ENCODE measurements at regions not wholly inside any gene's neighbourhood (a gene's known extent, or its start where the extent isn't known, plus 50 kb on each side); places are given as distances from the start of the nearest gene placed in this dataset.
"Not testable (repeated sequence)": the region's sequence is repeated elsewhere in the genome, so short reads cannot be mapped to it uniquely, and the experiment has no call there.

DNA sequence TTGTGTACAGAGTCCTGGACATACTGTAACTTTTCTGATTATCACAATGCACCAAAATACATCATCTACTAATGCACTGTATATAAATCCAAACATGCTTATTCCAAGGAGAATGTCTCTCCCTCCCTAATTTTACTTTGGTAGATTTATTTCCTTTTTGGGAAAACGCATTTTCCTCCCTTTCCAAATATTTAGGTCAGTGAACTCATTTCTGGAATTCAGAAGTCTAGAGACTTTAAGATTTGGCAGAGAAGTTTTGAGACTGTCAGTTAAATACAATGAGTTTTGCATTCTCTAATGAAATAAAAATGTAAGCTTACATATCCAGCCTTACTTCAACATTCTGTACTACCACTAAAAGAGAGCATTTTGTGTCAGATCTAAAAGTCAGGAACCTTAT, 165.8 kb upstream of the EDNRB start:
- no peak for DNase-seq (ENCODE audit: low read depth)

GRCh38 chr13:78078168-78078567, 159.5 kb upstream of the EDNRB start:
- no peak for DNase-seq (ENCODE audit: low read depth)

DNA sequence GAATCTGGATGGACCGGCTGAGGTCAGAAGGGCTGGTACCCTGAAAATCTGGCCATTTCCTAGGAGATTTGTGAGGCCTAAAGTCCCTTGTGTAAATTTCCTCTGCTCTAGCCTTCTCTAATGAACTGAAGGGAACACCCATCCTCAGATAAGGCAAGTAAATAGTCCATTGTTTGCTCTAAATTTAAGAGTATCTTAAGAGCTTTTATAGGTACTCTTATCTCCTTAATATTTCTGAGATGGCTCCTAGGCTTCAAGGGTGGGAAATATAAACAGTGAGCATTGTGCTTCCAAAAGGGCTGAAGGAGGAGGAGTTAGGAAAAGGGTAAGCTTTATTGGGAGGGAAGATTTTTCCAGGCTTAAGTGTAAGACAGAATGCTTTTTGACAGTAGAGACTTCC, 148.7 kb upstream of the EDNRB start:
- no peak for DNase-seq (ENCODE audit: low read depth)

GRCh38 chr13:78065141-78065540, 146.5 kb upstream of the EDNRB start:
- DNase-seq (ENCODE audit: low read depth): no peak

DNA sequence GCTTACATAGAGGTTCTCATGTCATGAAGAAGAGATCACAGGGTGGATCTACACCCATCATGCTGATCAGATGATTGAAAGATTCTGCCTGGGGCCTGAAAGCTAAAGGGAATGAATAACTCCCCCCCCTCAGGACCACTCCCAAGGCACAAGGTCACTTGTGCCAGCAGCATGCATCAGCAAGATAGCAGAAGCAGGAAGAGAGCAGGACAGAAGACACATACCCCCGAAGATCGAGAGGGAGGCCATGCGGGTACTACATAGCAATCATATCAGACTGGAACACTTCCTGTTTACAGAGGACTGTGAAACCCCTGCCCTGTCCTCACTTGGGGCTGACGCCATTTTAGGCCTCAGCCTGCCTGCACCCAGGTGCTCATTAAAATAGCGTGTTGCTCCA, 143.2 kb upstream of the EDNRB start:
- DNase-seq (ENCODE audit: low read depth): no peak

DNA sequence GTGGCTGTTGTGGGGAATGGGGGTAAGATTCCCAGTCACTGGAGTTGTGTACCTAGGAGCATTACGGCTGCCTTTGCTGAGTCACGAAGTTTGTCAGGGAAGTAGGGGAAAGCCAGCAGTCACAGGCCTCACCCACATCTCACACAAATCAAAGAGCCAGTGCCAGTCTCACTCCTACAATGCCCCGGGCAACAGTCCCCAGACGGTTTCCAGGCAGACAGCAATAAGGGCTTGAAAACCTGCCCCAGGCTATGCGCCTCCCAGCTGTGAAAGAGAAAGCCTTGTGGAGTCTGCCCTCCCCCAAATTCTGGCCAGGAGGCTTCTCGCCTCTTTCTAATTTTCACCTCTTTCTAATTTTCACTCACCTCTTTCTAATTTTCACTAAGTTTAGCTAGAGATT, 142.3 kb upstream of the EDNRB start:
- DNase-seq (ENCODE audit: low read depth): no peak

- not testable (repeated sequence) for DNase-seq (ENCODE audit: low read depth)
Measured at GRCh38 chr13:78056865-78057264, 138.2 kb upstream of the EDNRB start.

GRCh38 chr13:78054157-78054556, 135.5 kb upstream of the EDNRB start:
- no peak for DNase-seq (ENCODE audit: low read depth)

- DNase-seq (ENCODE audit: low read depth): no peak
Measured at GRCh38 chr13:78047151-78047550, 128.5 kb upstream of the EDNRB start.

GRCh38 chr13:78046331-78046730, 127.7 kb upstream of the EDNRB start:
- no peak for DNase-seq (ENCODE audit: low read depth)

DNA sequence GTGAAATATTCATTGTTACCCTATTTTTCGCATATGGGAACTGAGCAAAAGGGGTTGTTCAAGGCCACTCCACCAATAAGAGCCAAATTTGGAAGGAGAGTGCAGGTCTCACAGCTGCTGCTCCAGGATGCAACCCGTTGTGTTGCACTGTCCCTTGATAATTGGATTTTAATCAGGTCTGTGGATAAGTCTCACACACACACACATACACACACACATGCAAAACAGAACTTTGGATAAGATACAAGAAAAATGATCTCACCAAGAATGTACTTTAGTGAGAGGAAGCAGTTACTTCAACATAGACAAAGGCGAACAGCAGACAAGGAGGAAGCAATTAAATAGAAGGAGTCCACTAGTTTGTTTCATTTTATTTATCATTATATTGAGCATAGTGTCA, 127.3 kb upstream of the EDNRB start:
- no peak for DNase-seq (ENCODE audit: low read depth)

GRCh38 chr13:78041366-78041765, 122.7 kb upstream of the EDNRB start:
- DNase-seq (ENCODE audit: low read depth): not testable (repeated sequence)

- DNase-seq (ENCODE audit: low read depth): no peak
Measured at GRCh38 chr13:78040205-78040830, 121.7 kb upstream of the EDNRB start.

- no peak for DNase-seq (ENCODE audit: low read depth)
Measured at GRCh38 chr13:78036841-78037240, 118.2 kb upstream of the EDNRB start.

GRCh38 chr13:78035500-78035899, 116.9 kb upstream of the EDNRB start:
- DNase-seq (ENCODE audit: low read depth): no peak

DNA sequence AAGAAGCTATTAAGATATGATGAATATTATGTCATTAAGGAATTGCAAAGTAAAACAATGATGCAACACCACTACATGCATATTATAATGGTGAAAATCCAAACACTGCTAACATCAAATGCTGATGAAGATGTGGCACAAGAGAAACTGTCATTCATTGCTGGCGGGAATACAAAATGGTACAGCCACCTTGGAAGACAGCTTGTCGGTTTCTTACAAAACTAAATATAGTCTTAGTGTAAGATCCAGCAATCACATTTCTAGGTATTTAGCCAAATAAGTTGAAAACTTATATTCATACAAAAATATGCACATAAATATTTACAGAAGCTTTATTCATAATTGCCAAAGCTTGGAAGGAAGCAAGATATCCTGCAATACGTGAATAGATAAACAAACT, 114.9 kb upstream of the EDNRB start:
- no peak for DNase-seq (ENCODE audit: low read depth)

DNA sequence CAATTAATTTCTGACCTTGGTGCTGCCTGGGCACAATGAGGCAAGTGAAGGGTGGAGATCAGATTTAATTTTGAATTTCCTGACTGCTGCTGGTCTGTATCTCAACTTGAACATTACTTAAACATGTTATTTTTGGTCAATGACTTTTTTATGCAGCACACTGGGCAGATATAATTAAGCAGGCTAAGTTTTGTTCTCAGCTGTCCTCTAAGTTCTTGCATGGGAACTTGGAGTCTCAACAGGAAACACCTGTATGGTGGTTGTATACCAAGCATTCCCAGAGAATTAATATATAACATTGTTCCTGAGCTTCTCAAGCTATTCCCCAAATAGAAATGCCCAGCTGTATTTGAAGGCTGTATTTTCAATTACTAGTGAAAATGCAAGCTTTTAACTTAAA, 113.5 kb upstream of the EDNRB start:
- no peak for DNase-seq (ENCODE audit: low read depth)

DNA sequence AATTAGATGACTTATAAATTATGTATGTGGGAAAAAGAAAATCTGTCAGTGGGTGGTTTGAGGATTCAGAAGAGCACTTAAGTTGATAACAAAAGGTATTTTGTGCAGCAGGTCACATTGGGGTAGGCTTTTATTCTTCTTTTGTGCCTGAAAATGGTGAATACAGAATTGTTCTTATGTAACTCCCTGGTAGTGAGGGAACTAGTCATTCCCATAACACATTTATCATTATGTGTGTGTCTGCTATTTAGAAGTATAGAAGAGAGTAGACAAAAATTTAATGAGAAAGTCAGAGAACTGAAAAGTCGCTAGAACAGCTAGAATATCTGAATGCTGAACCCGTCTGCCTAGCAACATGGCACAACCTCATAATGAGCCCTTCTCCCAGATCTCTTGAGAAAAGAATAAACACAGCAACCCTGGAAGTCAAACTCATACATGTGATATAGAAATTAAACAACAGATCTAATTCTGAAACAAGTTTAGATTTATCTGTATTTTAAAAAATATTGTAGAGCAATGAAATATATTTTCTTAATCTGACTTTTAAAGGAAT, 111.8 kb upstream of the EDNRB start:
- DNase-seq (ENCODE audit: low read depth): no peak

- no peak for DNase-seq (ENCODE audit: low read depth)
Measured at GRCh38 chr13:78029901-78030300, 111.3 kb upstream of the EDNRB start.

- DNase-seq (ENCODE audit: low read depth): no peak
Measured at GRCh38 chr13:78028960-78029359, 110.3 kb upstream of the EDNRB start.

- no peak for DNase-seq (ENCODE audit: low read depth)
Measured at GRCh38 chr13:78024996-78025395, 106.4 kb upstream of the EDNRB start.

GRCh38 chr13:78022164-78022877, 103.7 kb upstream of the EDNRB start:
- DNase-seq (ENCODE audit: low read depth): peak; percentile 2

- no peak for DNase-seq (ENCODE audit: low read depth)
Measured at GRCh38 chr13:78020861-78021260, 102.2 kb upstream of the EDNRB start.

GRCh38 chr13:78015782-78016181, 97.2 kb upstream of the EDNRB start:
- DNase-seq (ENCODE audit: low read depth): no peak
